ENCODE measurements at regions not wholly inside any gene's neighbourhood (a gene's known extent, or its start where the extent isn't known, plus 50 kb on each side); places are given as distances from the start of the nearest gene placed in this dataset.

DNA sequence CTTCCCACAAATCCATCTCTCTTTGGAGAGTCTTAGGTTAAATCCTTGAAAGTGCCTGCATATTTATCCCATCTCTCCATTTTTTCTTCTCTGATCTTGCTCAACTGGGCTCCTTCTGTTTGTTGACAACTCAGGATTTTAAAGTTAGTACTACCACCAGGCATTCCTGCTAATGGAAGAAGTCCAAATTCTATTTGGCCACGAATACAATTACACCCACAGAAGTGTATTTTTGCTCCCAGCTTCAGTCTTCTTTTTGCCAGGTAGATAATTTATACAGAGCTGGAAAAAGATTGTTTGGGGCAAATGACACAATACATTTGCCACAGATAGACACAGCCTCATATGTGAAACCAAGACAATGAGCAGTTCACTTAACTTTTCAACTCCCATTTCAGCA is 74.8 kb downstream of the CETN3 start:
- no peaks in the 10 kb centered on the region for H3K36me3 ChIP-seq (ENCODE audit: control insufficient read depth in 2 of 2, extremely low read depth in 1 of 2, insufficient read depth in 2 of 2, low read length in 2 of 2)
- POLR2A ChIA-PET: no interaction called here
- H3K9me3 ChIP-seq (replicated peaks; ENCODE audit: control insufficient read depth, insufficient read depth, low read length): no peaks in the 10 kb centered on the region
- intact Hi-C loops (cut with micrococcal nuclease) (no loop called here), dilution Hi-C loops (cut with MboI; ENCODE audit: extremely low pct_ligation_motif_present, low sequenced_read_pairs) (no loop called here)
- CTCF ChIA-PET: interaction anchor here (1.5 kb wide), 1 partner anchor 9 kb away, joined by 3 read pairs; no protein-coding TSS in a partner anchor
- H4K20me1 ChIP-seq (replicated peaks; ENCODE audit: control insufficient read depth, extremely low read depth, insufficient read depth, low read length): no peaks in the 10 kb centered on the region
- TF ChIP-seq JUN (IDR thresholded peaks at IDR 0.05; ENCODE audit: borderline replicate concordance, insufficient read depth, insufficient read length, low read depth) (no peak), POLR2A (IDR thresholded peaks at IDR 0.05; ENCODE audit: low read depth, low read length) (no peak), EZH2 (IDR thresholded peaks at IDR 0.05; ENCODE audit: borderline replicate concordance, low read depth, low read length, severe bottlenecking) (no peak), GATA2 (IDR thresholded peaks at IDR 0.05; ENCODE audit: insufficient read depth, insufficient read length, low read depth, low read length) (no peak), POLR2AphosphoS5 (IDR thresholded peaks at IDR 0.05; ENCODE audit: insufficient read depth, low read depth, low read length) (no peak), MYC (IDR thresholded peaks at IDR 0.05; ENCODE audit: low read depth, low read length) (no peak), FOS (IDR thresholded peaks at IDR 0.05; ENCODE audit: borderline replicate concordance, insufficient read depth, low read length) (no peak)
- TF ChIP-seq, protein P1, sequence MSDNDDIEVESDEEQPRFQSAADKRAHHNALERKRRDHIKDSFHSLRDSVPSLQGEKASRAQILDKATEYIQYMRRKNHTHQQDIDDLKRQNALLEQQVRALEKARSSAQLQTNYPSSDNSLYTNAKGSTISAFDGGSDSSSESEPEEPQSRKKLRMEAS (IDR thresholded peaks at IDR 0.05; ENCODE audit: insufficient read depth, insufficient read length): no peak
- TF ChIP-seq, protein P2, sequence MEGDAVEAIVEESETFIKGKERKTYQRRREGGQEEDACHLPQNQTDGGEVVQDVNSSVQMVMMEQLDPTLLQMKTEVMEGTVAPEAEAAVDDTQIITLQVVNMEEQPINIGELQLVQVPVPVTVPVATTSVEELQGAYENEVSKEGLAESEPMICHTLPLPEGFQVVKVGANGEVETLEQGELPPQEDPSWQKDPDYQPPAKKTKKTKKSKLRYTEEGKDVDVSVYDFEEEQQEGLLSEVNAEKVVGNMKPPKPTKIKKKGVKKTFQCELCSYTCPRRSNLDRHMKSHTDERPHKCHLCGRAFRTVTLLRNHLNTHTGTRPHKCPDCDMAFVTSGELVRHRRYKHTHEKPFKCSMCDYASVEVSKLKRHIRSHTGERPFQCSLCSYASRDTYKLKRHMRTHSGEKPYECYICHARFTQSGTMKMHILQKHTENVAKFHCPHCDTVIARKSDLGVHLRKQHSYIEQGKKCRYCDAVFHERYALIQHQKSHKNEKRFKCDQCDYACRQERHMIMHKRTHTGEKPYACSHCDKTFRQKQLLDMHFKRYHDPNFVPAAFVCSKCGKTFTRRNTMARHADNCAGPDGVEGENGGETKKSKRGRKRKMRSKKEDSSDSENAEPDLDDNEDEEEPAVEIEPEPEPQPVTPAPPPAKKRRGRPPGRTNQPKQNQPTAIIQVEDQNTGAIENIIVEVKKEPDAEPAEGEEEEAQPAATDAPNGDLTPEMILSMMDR (IDR thresholded peaks at IDR 0.05; ENCODE audit: extremely low read depth in 1 of 2, insufficient read depth in 1 of 2, low read depth in 1 of 2, low read length in 2 of 2): no peak
- no peak overlapping the region for H3K27ac ChIP-seq (ENCODE audit: insufficient read depth, low read depth, low read length)
- H2AFZ ChIP-seq (ENCODE audit: low read depth, low read length): no peak overlapping the region
- FAIRE-seq (no peak), DNase-seq (ENCODE audit: low read depth, low spot score) (no peak)
- H3K9ac ChIP-seq (replicated peaks; ENCODE audit: extremely low read depth, insufficient read depth, low read length): no peak overlapping the region
- peaks cover 0 to 3% of the 10 kb centered on the region in 2 experiments for H3K27me3 ChIP-seq (ENCODE audit: control insufficient read depth in 2 of 2, insufficient read depth in 2 of 2, low read length in 2 of 2)
- no peaks in the 10 kb centered on the region for H3K79me2 ChIP-seq (ENCODE audit: control insufficient read depth, insufficient read depth, low read length)
- no peak overlapping the region for H3K4me3 ChIP-seq (replicated peaks in 1 of 3; ENCODE audit: insufficient read depth in 1 of 3, low read depth in 1 of 3, low read length in 3 of 3)
- no peak overlapping the region for H3K4me2 ChIP-seq (ENCODE audit: insufficient read depth, low read length)
- no TSS peak for BruUV-seq (replicated peaks)
- H3K9me1 ChIP-seq (replicated peaks; ENCODE audit: control insufficient read depth, extremely low read depth, insufficient read depth, low read length): no peaks in the 10 kb centered on the region
- H3K4me1 ChIP-seq (ENCODE audit: control insufficient read depth, extremely low read depth, insufficient read depth, low read length): no peaks in the 10 kb centered on the region

All from endothelial cell of umbilical vein (primary cell).